GM23338 (cell line): ENCODE measurements at regions not wholly inside any gene's neighbourhood (a gene's known extent, or its start where the extent isn't known, plus 50 kb on each side); places are given as distances from the start of the nearest gene placed in this dataset.
A peak's percentile ranks its signal among the peaks of the same experiment; 100 is the strongest.

Source experiments
- ATAC-seq: fragments of 200-7000 bp; cut with Tn5 transposase; 3 replicates; pipeline ENCODE4 v1.9.1; 2020
- DNase-seq: peaks from one replicate; pipeline ENCODE4 v3.0.0-alpha.2; 2015; ENCODE audit warnings: low spot score
- H2AFZ ChIP-seq: fragments of 200-600 bp; sonication (generic); 2 replicates; pipeline ENCODE4 v1.8.0; 2016; ENCODE audit warnings: antibody characterized with exemption, mild to moderate bottlenecking, moderate library complexity
- H3F3A ChIP-seq: fragments of 200-600 bp; sonication (generic); replicated peaks from 2 replicates; pipeline ENCODE4 v1.8.0; 2017; ENCODE audit warnings: antibody characterized with exemption, mixed run types, low read depth
- H3K27ac ChIP-seq: fragments of 200-600 bp; sonication (generic); 2 replicates; pipeline ENCODE4 v1.6.1; 2016; ENCODE audit warnings: low read depth
- H3K27me3 ChIP-seq: fragments of 200-600 bp; sonication (generic); 2 replicates; pipeline ENCODE4 v1.8.0; 2016; ENCODE audit warnings: mild to moderate bottlenecking, mixed run types, moderate library complexity; ENCODE audit not compliant: insufficient read depth
- H3K36me3 ChIP-seq: fragments of 200-600 bp; sonication (generic); 2 replicates; pipeline ENCODE4 v1.8.0; 2016; ENCODE audit warnings: mild to moderate bottlenecking; ENCODE audit not compliant: insufficient read depth
- H3K4me1 ChIP-seq: fragments of 200-600 bp; sonication (generic); 2 replicates; pipeline ENCODE4 v1.8.0; 2016; ENCODE audit warnings: mild to moderate bottlenecking, moderate library complexity; ENCODE audit not compliant: insufficient read depth
- H3K4me2 ChIP-seq: fragments of 200-600 bp; sonication (generic); 2 replicates; pipeline ENCODE4 v1.7.1; 2017; ENCODE audit warnings: mixed run types
- H3K4me3 ChIP-seq: fragments of 200-600 bp; sonication (generic); 2 replicates; pipeline ENCODE4 v1.6.1; 2016; ENCODE audit warnings: mixed run types
- H3K79me2 ChIP-seq: fragments of 200-600 bp; sonication (generic); replicated peaks from 2 replicates; pipeline ENCODE4 v1.8.0; 2017; ENCODE audit warnings: mild to moderate bottlenecking; ENCODE audit not compliant: insufficient read depth
- H3K9me2 ChIP-seq: fragments of 200-600 bp; sonication (generic); 2 replicates; pipeline ENCODE4 v1.8.0; 2017; ENCODE audit not compliant: insufficient read depth
- H4K20me1 ChIP-seq: fragments of 200-600 bp; sonication (generic); replicated peaks from 2 replicates; pipeline ENCODE4 v1.8.0; 2017; ENCODE audit warnings: mild to moderate bottlenecking; ENCODE audit not compliant: insufficient read depth
- H3K27ac Mint-ChIP-seq: 2 replicates; pipeline ENCODE4 v1.8.0; 2020; ENCODE audit warnings: inconsistent platforms, mild to moderate bottlenecking, moderate library complexity, mixed read lengths
- H3K27me3 Mint-ChIP-seq: 3 replicates; pipeline ENCODE4 v1.8.0; 2022; ENCODE audit warnings: low read depth, mild to moderate bottlenecking, moderate library complexity, mixed read lengths, inconsistent platforms; ENCODE audit not compliant: insufficient read depth, poor library complexity
- H3K36me3 Mint-ChIP-seq: 3 replicates; pipeline ENCODE4 v1.8.0; 2021; ENCODE audit warnings: low read depth, mild to moderate bottlenecking, inconsistent platforms, moderate library complexity, mixed read lengths
- H3K4me1 Mint-ChIP-seq: 3 replicates; pipeline ENCODE4 v1.8.0; 2020; ENCODE audit warnings: mild to moderate bottlenecking, inconsistent platforms, mixed read lengths
- H3K4me3 Mint-ChIP-seq: 3 replicates; pipeline ENCODE4 v1.8.0; 2021; ENCODE audit warnings: moderate library complexity, mild to moderate bottlenecking, inconsistent platforms, mixed read lengths
- H3K9me3 Mint-ChIP-seq: 3 replicates; pipeline ENCODE4 v1.8.0; 2020; ENCODE audit warnings: moderate library complexity, mild to moderate bottlenecking, inconsistent platforms, mixed read lengths
- CREB1 ChIP-seq: fragments of 250-450 bp; sonication (Bioruptor Pico); IDR thresholded peaks from 2 replicates; pipeline ENCODE4 v1.5.0; 2020; ENCODE audit warnings: low read depth, mild to moderate bottlenecking, moderate library complexity
- ETS1 ChIP-seq: IDR thresholded peaks from 2 replicates; pipeline ENCODE4 v1.6.1; 2016; ENCODE audit warnings: antibody characterized with exemption
- EZH2 ChIP-seq: fragments of 200-600 bp; sonication (generic); IDR thresholded peaks from one replicate; pipeline ENCODE4 v1.8.0; 2017; ENCODE audit warnings: antibody characterized with exemption, mild to moderate bottlenecking, low read depth; ENCODE audit not compliant: unreplicated experiment
- EZH2phosphoT487 ChIP-seq: fragments of 200-600 bp; sonication (generic); IDR thresholded peaks from one replicate; pipeline ENCODE4 v1.8.1; 2018; ENCODE audit warnings: antibody characterized with exemption; ENCODE audit not compliant: unreplicated experiment
- NANOG ChIP-seq: IDR thresholded peaks from 2 replicates; pipeline ENCODE4 v1.6.1; 2016; ENCODE audit warnings: antibody characterized with exemption, borderline replicate concordance
- STAT1 ChIP-seq: IDR thresholded peaks from one replicate; pipeline ENCODE4 v1.6.1; 2016; ENCODE audit warnings: antibody characterized with exemption; ENCODE audit not compliant: unreplicated experiment
- ZNF114 ChIP-seq: fragments of 250-450 bp; sonication (Bioruptor Pico); IDR thresholded peaks from 2 replicates; pipeline ENCODE4 v1.5.0; 2020; ENCODE audit warnings: mild to moderate bottlenecking, moderate library complexity
- ZNF462 ChIP-seq: fragments of 250-450 bp; sonication (Bioruptor Pico); IDR thresholded peaks from 2 replicates; pipeline ENCODE4 v1.5.0; 2020; ENCODE audit warnings: mild to moderate bottlenecking, moderate library complexity

- Mint-ChIP-seq H3K27me3 (peaks cover 2% of the 10 kb centered on the region), H3K36me3 (no peaks in the 10 kb centered on the region), H3K4me3 (no peak overlapping the region), H3K9me3 (no peaks in the 10 kb centered on the region), H3K27ac (no peak overlapping the region), H3K4me1 (peaks cover 6% of the 10 kb centered on the region; the same call in 2 of the 3 replicates)
- Histone ChIP-seq H3K27me3 (no peaks in the 10 kb centered on the region), H3K4me1 (no peaks in the 10 kb centered on the region; the same call in 1 of the 2 replicates), H3K4me3 (no peak overlapping the region), H2AFZ (no peak overlapping the region), H3F3A (no peaks in the 10 kb centered on the region), H3K4me2 (no peak overlapping the region), H4K20me1 (no peaks in the 10 kb centered on the region), H3K9me2 (no peaks in the 10 kb centered on the region; the same call in 1 of the 2 replicates), H3K27ac (no peak overlapping the region), H3K36me3 (no peaks in the 10 kb centered on the region), H3K79me2 (no peaks in the 10 kb centered on the region)
- ATAC-seq (no peak), DNase-seq (no peak)
- TF ChIP-seq NANOG (no peak), STAT1 (no peak), ZNF462 (CRISPR knock-in tag) (no peak), EZH2phosphoT487 (no peak)
These were observed 555.9 kb downstream of the MIAT start for GRCh38 chr22:27213294-27213693.

- Histone ChIP-seq H4K20me1 (no peaks in the 10 kb centered on the region), H2AFZ (0 out of 2 replicates have a peak overlapping the region, but pooled peaks have one; percentile 59), H3K27ac (no peak overlapping the region), H3K4me1 (no peaks in the 10 kb centered on the region; the same call in 1 of the 2 replicates), H3K9me2 (no peaks in the 10 kb centered on the region; the same call in 1 of the 2 replicates), H3F3A (no peaks in the 10 kb centered on the region), H3K27me3 (no peaks in the 10 kb centered on the region), H3K4me2 (no peak overlapping the region), H3K4me3 (no peak overlapping the region), H3K79me2 (no peaks in the 10 kb centered on the region), H3K36me3 (no peaks in the 10 kb centered on the region)
- H3K9me3 Mint-ChIP-seq: no peaks in the 10 kb centered on the region
- DNase-seq: no peak
- no peaks in the 10 kb centered on the region for H3K36me3 Mint-ChIP-seq
- no peak for ATAC-seq
- peaks cover 11% of the 10 kb centered on the region; the same call in 2 of the 3 replicates for H3K4me1 Mint-ChIP-seq
- peaks cover 6% of the 10 kb centered on the region for H3K27me3 Mint-ChIP-seq
- H3K4me3 Mint-ChIP-seq: no peak overlapping the region
- H3K27ac Mint-ChIP-seq: no peak overlapping the region
- TF ChIP-seq ZNF114 (CRISPR knock-in tag): no peak
- no peak for TF ChIP-seq ETS1
- TF ChIP-seq EZH2: no peak
- TF ChIP-seq CREB1: no peak
These were observed 556.6 kb downstream of the MIAT start for GRCh38 chr22:27213766-27214581.
